GM04504 (cell line): ENCODE measurements at regions not wholly inside any gene's neighbourhood (a gene's known extent, or its start where the extent isn't known, plus 50 kb on each side); places are given as distances from the start of the nearest gene placed in this dataset.

Experiments
- DNase-seq: peaks from one replicate; pipeline ENCODE4 v3.0.0-alpha.2; 2012; ENCODE audit warnings: low read depth

GRCh38 chr20:40738976-40739375, 49.9 kb upstream of the MAFB start:
- no peak for DNase-seq

- DNase-seq = no peak
Observed at GRCh38 chr20:40739841-40740240, 50.8 kb upstream of the MAFB start.

- DNase-seq = peak; percentile 7
Observed at GRCh38 chr20:40741507-40742106, 52.6 kb upstream of the MAFB start.

GRCh38 chr20:40743141-40743775, 54.2 kb upstream of the MAFB start:
- DNase-seq = no peak

- DNase-seq = no peak
Observed at GRCh38 chr20:40744072-40744817, 55.2 kb upstream of the MAFB start.

- no peak for DNase-seq
Observed at GRCh38 chr20:40744818-40745175, 55.8 kb upstream of the MAFB start.

GRCh38 chr20:40746251-40746650, 57.2 kb upstream of the MAFB start:
- DNase-seq = no peak

GRCh38 chr20:40748182-40748581, 59.1 kb upstream of the MAFB start:
- DNase-seq = no peak

GRCh38 chr20:40749985-40750506, 61.0 kb upstream of the MAFB start:
- no peak for DNase-seq

GRCh38 chr20:40750541-40751035, 61.6 kb upstream of the MAFB start:
- no peak for DNase-seq

- DNase-seq = no peak
Observed at GRCh38 chr20:40753472-40753871, 64.4 kb upstream of the MAFB start.

GRCh38 chr20:40754339-40754943, 65.4 kb upstream of the MAFB start:
- DNase-seq = no peak

- no peak for DNase-seq
Observed at GRCh38 chr20:40757087-40757486, 68.1 kb upstream of the MAFB start.

GRCh38 chr20:40758790-40759189, 69.8 kb upstream of the MAFB start:
- no peak for DNase-seq

GRCh38 chr20:40760399-40760798, 71.4 kb upstream of the MAFB start:
- DNase-seq = no peak

- no peak for DNase-seq
Observed at GRCh38 chr20:40763646-40764295, 74.7 kb upstream of the MAFB start.

GRCh38 chr20:40765814-40766480, 76.9 kb upstream of the MAFB start:
- DNase-seq = no peak

GRCh38 chr20:40766790-40767614, 78.0 kb upstream of the MAFB start:
- DNase-seq = no peak

- no peak for DNase-seq
Observed at GRCh38 chr20:40767615-40767924, 78.5 kb upstream of the MAFB start.

- no peak for DNase-seq
Observed at GRCh38 chr20:40768105-40768504, 79.1 kb upstream of the MAFB start.
